ENCODE measurements at regions not wholly inside any gene's neighbourhood (a gene's known extent, or its start where the extent isn't known, plus 50 kb on each side); places are given as distances from the start of the nearest gene placed in this dataset.

DNA sequence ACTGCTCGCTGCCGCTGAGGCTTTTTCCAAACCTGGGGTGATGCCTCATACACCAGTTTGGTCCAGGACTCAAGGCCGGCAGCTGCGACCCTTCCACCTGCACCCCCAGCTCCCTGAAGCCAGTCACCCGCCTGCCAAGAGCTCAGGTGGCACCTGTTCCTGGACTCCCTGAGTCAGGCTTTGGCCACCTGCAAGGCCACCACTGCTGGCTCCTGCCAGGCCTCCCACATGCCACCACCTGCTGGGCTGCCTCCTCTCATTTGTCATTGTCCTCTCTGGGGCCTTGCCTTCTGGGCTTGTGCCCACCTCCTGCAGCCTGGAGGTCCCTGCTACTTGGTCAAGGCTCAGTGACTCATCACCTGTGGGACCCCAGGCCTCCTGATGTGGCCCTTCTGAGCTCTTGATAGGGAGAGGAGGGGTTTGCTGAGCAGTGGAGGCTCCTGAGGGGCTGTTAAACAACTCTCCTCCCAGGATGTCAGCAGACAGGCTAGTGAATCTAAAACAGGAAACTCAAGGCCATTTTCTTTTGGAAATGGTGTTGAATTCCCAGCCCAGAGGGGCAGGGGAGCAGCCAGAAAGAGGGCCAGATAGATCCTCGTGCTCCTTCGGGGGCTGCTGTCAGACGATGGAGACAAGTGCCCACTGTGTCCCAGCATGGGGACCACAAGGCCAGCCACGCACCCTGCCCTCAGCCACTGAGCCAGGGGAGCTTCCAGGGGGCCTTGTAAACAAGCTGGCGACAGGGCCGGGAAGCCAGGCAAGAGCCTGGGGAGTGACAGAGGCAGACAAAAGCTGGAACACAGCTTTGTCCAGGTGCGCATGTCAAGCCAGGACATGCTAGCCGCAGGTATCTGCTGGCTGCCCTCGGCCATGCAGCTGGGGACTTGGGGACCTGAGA, 416.8 kb downstream of the LRATD1 start:
- DNase-seq = no peak

GRCh38 chr2:15050483-15050882, 418.0 kb downstream of the LRATD1 start:
- no peak for DNase-seq

GRCh38 chr2:15053542-15053941, 421.0 kb downstream of the LRATD1 start:
- DNase-seq = no peak

DNA sequence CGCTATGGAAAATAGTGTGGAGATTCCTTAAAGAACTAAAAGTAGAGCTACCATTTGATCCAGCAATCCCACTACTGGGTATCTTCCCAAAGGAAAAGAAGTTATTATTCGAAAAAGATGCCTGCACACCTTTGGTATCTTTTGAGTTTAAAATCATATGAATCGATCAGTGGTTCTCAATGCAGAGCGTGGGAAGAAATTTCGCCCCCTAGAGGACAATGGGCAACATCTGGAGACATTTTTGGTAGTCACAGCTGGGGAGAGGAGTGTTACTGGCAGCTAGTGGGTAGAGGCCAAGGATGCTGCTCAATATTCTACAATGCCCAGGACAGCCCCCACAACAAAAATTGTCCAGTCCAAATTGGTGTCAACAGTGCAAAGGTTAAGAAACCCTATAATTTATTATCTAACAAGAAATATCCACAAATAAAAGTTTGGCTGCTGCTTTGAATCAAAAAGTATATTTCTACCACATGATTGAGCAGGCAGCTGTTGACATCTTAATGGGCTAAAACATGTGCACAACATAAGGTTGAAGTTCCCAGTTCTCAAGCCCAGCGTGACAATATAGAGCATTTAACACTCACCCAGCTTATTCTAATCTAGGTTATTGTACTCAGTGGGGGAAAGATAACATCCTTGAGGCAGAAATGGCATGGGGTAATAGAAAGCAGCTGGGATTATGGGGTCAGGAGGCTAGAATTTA, 425.7 kb downstream of the LRATD1 start:
- DNase-seq = no peak

- DNase-seq = no peak
Measured at GRCh38 chr2:15058721-15059157, 426.2 kb downstream of the LRATD1 start.

GRCh38 chr2:15059870-15060512, 427.5 kb downstream of the LRATD1 start:
- no peak for DNase-seq

DNA sequence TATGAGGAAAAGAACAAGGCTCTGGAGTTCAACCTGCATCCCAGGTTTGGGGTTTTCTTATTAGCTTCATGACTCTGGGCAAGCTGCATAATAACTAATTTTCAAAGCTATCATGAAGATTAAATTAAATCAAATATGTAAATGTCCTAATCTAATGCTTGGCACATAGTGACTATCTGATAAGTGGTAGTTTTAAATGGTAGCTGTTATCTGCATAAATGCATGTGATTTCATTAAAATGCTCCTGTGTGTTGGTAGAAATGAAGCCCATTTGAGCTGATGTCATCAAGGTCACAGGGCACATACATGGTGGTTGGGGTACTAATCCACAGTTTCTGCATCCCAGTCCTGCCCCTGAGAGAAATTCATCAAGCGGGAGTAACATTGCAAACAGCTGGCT, 428.8 kb downstream of the LRATD1 start:
- no peak for DNase-seq

DNA sequence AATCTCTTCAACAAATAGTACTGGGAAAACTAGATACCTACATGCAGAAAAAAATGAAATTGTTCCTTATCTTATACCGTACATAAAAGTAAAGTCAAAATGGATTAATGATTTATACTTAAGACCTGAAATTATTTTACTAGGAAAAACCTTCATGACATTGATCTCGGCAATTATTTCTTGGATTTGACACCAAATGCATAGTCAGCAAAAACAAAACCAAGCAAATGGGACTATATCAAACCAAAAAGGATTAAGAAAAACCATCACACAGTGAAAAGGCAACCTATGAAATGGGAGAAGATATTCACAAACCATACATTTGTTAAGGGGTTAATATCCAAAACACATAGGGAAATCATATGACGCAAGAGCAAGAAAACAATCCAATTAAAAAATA, 433.6 kb downstream of the LRATD1 start:
- no peak for DNase-seq

GRCh38 chr2:15069149-15069548, 436.6 kb downstream of the LRATD1 start:
- no peak for DNase-seq

DNA sequence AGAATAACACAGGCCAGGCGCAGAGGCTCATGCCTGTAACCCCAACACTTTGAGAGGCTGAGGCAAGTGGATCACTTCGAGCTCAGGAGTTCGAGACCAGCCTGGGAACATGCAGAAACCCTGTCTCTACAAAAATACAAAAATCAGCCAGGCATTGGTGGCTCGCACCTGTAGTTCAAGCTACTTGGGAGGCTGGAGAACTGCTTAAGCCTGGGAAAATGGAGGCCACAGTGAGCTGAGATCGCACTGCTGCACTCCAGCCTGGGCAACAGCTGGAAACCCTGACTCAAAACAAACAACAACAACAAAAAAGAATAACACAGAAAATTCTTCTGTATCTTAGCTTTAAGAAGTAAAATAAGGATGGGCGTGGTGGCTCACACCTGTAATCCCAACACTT, 440.3 kb downstream of the LRATD1 start:
- DNase-seq = no peak

DNA sequence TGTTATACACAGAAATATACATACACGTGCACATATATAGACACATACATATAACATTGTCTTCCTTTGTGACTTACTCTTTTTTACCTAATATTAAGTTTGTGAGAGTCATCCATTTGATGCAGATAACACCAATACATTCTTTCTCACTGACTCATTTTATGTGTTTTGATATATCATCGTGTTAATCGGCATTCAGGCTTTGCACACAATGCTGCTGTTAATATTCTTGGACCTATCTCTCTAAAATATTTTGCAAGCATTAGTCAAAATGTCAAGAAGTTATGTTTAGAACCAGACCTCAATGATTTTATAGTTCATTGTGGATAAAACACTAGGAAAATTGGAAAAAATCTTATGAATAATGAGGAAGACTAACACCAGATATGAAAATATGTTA, 441.1 kb downstream of the LRATD1 start:
- no peak for DNase-seq

DNA sequence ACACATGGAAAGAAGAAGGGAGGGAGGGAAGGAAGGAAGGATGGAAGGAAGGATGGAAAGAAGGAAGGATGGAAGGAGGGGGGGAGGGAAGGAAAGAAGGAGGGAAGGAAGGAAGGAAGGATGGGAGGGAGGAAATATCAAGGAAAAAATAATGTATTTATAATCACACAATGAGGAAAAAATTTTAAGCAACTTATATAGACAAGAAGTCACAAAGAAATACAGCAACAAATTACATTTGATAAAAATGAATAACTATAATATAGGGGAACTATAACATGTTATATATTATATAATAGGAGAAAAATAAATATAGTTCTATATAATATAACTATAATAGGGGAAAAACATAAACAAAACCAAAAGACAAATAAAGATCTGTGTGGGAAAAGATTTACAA, 441.8 kb downstream of the LRATD1 start:
- no peak for DNase-seq

GRCh38 chr2:15074751-15075700, 442.5 kb downstream of the LRATD1 start:
- no peak for DNase-seq

DNA sequence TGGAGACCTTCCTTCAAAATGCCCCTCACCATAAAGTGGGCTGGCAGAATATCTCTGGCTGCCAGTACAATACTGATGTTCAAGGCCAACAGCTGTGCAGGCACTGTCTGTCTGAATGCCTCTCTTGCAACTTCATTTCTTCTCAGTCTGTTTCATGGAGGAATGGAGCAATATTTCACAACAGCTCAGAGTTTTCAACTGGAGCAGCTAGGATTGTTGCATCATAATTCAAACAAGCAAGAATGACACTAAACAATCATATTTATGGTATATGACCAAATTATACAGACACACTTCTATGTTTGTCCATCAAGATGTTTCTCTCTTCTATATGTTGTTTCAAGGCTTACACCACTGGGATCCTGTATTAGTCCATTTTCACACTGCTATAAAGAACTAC, 444.2 kb downstream of the LRATD1 start:
- DNase-seq = no peak

DNA sequence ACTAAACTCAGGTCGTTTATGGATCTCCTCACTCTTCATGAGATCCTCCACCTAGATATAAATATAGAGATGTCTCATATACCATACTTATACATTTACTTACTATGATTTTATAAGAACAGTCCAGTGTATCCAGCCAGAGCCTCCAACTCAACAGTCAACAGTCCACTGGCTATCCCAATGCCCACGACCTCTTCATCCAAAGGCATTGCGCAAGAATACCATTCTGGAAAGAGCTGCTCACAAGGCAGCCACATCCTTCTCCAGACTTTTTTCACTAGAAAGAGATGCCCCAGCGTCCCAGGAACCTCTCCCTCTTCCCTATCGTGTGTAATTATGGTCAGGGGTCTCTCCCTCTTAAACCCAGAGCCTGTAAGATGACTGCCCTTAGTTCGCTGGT, 448.8 kb downstream of the LRATD1 start:
- DNase-seq = no peak

DNA sequence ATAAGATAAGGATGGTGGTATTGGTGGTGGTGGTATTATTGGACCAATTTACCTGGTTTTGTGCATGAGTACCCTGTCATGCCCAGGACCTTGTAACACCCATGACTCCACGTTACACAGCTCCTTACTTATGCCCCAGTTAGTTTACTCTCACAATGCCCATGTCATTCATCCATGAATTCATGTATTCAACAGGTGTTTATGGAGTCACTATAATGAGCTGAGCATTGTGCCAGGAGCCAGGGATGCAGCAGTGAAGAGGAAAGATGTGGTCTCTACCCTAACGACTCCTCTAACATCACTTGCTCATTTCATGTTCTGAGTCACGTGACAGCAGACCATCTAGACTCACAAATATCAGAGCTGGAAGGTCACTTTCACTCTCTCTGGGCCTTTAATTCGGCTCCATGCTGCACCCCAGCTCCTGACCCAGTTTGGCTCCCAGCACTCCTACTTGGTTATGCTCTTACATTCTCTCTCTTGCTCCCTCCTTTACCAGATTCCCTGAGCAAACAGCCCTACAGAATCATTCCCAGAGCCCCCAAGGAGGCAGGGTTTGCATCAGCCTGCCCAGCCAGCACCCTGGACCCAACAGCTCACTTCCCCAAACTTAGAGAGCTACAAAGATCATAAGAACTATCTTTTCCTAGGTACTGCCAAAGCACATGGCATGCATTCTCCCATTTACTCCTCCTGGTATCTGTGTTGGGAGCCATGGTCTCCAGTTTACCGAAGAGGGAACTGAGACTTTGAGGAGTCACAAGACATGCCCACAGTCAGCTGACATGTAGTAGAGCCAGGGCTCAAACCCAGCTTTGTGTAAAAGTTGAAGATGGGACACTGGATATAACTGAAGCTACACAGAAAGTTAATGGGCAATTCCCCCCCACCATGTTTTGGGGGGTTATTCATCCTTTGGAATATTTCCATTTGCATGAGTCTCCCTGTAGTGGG, 449.9 kb downstream of the LRATD1 start:
- DNase-seq = no peak

DNA sequence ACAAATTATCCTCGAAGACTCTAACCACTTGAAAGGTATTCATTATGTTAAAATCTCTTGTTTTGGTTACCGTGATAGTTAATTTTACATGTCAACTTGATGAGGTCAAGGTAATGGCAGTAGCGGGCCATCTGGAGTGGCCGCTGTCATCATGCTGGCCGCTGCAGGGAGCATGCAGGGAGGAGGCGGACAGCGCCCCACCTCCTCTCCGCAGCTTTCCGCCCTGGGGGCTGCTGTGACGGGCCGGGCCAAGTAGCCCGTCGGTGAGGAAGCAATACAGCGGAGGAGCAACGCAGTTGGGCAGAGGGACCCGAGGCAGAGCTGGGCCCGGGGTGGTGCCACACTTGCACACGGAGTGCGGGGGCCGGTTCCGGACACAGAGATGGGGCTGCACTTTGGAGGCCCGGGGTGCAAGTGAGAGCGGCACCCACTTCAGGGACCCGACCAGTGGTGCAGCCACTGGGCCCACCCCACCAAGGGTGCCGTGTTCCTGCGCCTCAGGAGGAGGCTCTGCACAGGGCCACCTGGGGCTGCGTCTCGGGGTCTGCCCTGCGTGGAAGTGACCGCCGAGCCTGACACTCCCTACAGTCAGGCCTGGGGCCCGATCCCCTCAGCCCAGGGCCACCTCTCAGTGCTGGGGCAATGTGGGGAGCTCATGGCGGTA, 452.4 kb downstream of the LRATD1 start:
- no peak for DNase-seq

DNA sequence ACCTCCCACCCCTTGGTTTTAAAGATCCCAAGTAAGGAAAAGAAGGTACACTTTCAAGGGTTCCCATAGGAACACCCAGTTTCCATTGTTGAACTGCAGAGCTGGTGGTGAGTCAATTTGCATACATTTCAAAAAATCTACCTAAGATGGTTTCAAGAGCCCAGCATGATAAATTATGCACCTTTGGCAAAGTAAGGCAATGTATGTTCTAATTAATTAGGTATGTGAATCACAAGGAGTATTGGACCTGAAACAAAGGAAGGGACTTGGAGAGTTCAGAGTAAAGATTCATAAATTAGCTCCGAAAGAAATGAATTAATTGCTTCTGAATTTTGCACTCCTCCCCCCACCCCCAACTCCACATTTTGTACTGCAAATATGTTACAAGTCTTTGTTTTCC, 459.7 kb downstream of the LRATD1 start:
- no peak for DNase-seq

- DNase-seq = no peak
Measured at GRCh38 chr2:15092691-15093090, 460.2 kb downstream of the LRATD1 start.

- no peak for DNase-seq
Measured at GRCh38 chr2:15094161-15094560, 461.6 kb downstream of the LRATD1 start.

- DNase-seq = no peak
Measured at GRCh38 chr2:15096873-15097272, 464.3 kb downstream of the NBAS start.
